ENCODE measurements at regions not wholly inside any gene's neighbourhood (a gene's known extent, or its start where the extent isn't known, plus 50 kb on each side); places are given as distances from the start of the nearest gene placed in this dataset.
A peak's percentile ranks its signal among the peaks of the same experiment; 100 is the strongest.

GRCh38 chr5:13278811-13279210, 665.7 kb downstream of the DNAH5 start (continued):
- TF ChIP-seq FOXP4 (CRISPR knock-in tag; IDR thresholded peaks at IDR 0.05) = no peak
- TF ChIP-seq E2F1 (CRISPR knock-in tag; IDR thresholded peaks at IDR 0.05) = no peak
- no peak for TF ChIP-seq CREB1 (CRISPR knock-in tag; IDR thresholded peaks at IDR 0.05)
- no peak for TF ChIP-seq TEAD1 (CRISPR knock-in tag; IDR thresholded peaks at IDR 0.05)
- TF ChIP-seq ZSCAN18 (CRISPR knock-in tag; IDR thresholded peaks at IDR 0.05) = no peak
- TF ChIP-seq ZNF138 (CRISPR knock-in tag; conservative IDR thresholded peaks at IDR 0.05) = no peak
- TF ChIP-seq ZNF416 (CRISPR knock-in tag; IDR thresholded peaks at IDR 0.05) = no peak
- TF ChIP-seq ZNF317 (CRISPR knock-in tag; IDR thresholded peaks at IDR 0.05; ENCODE audit: borderline replicate concordance, low read depth) = no peak
- no peak for TF ChIP-seq ZBTB21 (CRISPR knock-in tag; IDR thresholded peaks at IDR 0.05; ENCODE audit: borderline replicate concordance)

GRCh38 chr5:13278148-13278547, 666.3 kb downstream of the DNAH5 start:
- H3K4me1 Mint-ChIP-seq = no peaks in the 10 kb centered on the region
- no peaks in the 10 kb centered on the region for H3K36me3 Mint-ChIP-seq
- ChIA-PET CTCF (interaction anchor here (0.5 to 1.5 kb wide), 4 partner anchors 26 to 240 kb away, joined by 3 to 7 read pairs (median 4); no protein-coding TSS in a partner anchor), POLR2A (no interaction called here)
- peaks cover 10% of the 10 kb centered on the region for H3K9me3 Mint-ChIP-seq
- TF ChIP-seq ETV6 (CRISPR knock-in tag; IDR thresholded peaks at IDR 0.05) (no peak), IRF2 (CRISPR knock-in tag; IDR thresholded peaks at IDR 0.05; ENCODE audit: borderline replicate concordance, low read depth) (no peak), IRF1 (CRISPR knock-in tag; IDR thresholded peaks at IDR 0.05) (no peak), FOXP1 (CRISPR knock-in tag; IDR thresholded peaks at IDR 0.05; ENCODE audit: borderline replicate concordance) (no peak), ERG (CRISPR knock-in tag; IDR thresholded peaks at IDR 0.05) (no peak), ZNF416 (CRISPR knock-in tag; IDR thresholded peaks at IDR 0.05) (no peak)
- H3K27me3 Mint-ChIP-seq (ENCODE audit: low read depth) = no peaks in the 10 kb centered on the region
- ATAC-seq (peak; percentile 48; the same call in 1 of the 2 replicates), DNase-seq (ENCODE audit: low spot score) (no peak)
- no peak overlapping the region for H3K27ac Mint-ChIP-seq
- H3K4me3 Mint-ChIP-seq = no peak overlapping the region

GRCh38 chr5:13276156-13276555, 668.3 kb downstream of the DNAH5 start:
- H3K36me3 Mint-ChIP-seq = no peaks in the 10 kb centered on the region
- no peak for ATAC-seq
- H3K4me3 Mint-ChIP-seq = no peak overlapping the region
- ChIA-PET CTCF (no interaction called here), POLR2A (no interaction called here)
- H3K27me3 Mint-ChIP-seq (ENCODE audit: low read depth) = no peaks in the 10 kb centered on the region
- peaks cover 10% of the 10 kb centered on the region for H3K9me3 Mint-ChIP-seq
- H3K4me1 Mint-ChIP-seq = no peaks in the 10 kb centered on the region
- H3K27ac Mint-ChIP-seq = no peak overlapping the region
- DNase-seq (ENCODE audit: low spot score) = no peak
- TF ChIP-seq ZNF671 (CRISPR knock-in tag; IDR thresholded peaks at IDR 0.05) = no peak
- TF ChIP-seq NFYB (CRISPR knock-in tag; conservative IDR thresholded peaks at IDR 0.05; ENCODE audit: low read depth) = no peak
- TF ChIP-seq STAT6 (CRISPR knock-in tag; conservative IDR thresholded peaks at IDR 0.05; ENCODE audit: low read depth) = no peak
- no peak for TF ChIP-seq USF2 (CRISPR knock-in tag; IDR thresholded peaks at IDR 0.05)
- no peak for TF ChIP-seq CDX4 (CRISPR knock-in tag; IDR thresholded peaks at IDR 0.05; ENCODE audit: borderline replicate concordance)
- no peak for TF ChIP-seq FOXP4 (CRISPR knock-in tag; IDR thresholded peaks at IDR 0.05)
- TF ChIP-seq ZNF219 (CRISPR knock-in tag; IDR thresholded peaks at IDR 0.05; ENCODE audit: borderline replicate concordance) = no peak
- TF ChIP-seq HMGA2 (CRISPR knock-in tag; IDR thresholded peaks at IDR 0.05) = no peak

Data from WTC11 (cell line).